Fibroblast of pulmonary artery (primary cell): ENCODE measurements at regions not wholly inside any gene's neighbourhood (a gene's known extent, or its start where the extent isn't known, plus 50 kb on each side); places are given as distances from the start of the nearest gene placed in this dataset.

Experiments
- DNase-seq: peaks from one replicate; pipeline ENCODE4 v3.0.0-alpha.2; 2010; ENCODE audit warnings: low read depth
- H3K4me3 ChIP-seq: replicated peaks from 2 replicates; pipeline ENCODE4 v1.5.1; 2011; ENCODE audit warnings: low read depth, mild to moderate bottlenecking, control low read depth, low read length, moderate library complexity
- TF ChIP-seq, protein P1 (sequence below): IDR thresholded peaks from 2 replicates; pipeline ENCODE4 v1.5.1; 2011; ENCODE audit warnings: mild to moderate bottlenecking, control low read depth, low read length, inconsistent platforms; ENCODE audit errors: missing control alignments

DNA sequence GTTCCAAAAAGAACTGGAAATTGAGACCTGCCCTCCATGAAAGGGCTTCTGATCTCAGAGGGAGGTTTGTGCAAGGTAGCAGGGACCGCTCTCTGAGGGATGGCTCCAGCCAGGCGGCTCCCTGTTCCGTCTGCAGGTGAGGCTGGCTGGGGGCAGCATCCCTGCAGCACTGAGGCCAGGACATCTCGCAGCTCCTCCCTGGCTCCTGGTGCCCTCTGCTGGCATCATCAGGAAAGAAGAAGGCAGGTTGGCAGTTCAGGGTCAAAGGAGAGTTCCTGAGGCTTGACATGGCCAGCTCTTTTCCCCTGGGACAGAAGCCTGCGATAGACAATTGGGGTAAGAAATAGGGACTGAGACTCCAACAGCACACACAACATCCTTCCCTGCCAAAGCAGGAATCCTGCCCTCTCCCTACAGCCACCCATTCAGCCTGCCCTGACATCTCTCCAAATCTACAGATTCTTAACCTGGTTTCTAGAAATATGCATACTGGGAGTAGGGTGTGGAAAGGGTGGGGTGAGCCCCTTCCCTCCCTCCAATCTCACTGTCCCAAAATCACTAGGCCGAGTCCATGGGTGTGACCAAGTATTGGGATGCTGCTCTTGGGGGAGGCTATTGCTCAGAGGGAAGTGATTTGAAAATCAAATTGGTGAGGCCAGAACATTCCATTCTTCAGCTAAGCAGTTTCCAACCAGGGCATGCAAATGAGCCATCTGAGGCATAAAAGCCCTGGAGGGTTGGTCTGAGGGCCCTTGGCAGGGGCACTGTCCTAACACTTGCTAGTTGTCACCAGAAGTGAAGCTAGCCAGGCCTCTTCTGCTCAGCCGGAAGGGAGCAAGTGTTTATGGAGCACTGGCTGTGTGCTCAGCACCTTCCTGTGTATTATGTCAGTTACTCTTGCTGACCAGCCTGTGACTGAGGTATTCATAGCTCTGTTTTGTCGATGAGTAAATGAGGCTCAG, 185.4 kb downstream of the TFCP2L1 start:
- TF ChIP-seq, protein P1, sequence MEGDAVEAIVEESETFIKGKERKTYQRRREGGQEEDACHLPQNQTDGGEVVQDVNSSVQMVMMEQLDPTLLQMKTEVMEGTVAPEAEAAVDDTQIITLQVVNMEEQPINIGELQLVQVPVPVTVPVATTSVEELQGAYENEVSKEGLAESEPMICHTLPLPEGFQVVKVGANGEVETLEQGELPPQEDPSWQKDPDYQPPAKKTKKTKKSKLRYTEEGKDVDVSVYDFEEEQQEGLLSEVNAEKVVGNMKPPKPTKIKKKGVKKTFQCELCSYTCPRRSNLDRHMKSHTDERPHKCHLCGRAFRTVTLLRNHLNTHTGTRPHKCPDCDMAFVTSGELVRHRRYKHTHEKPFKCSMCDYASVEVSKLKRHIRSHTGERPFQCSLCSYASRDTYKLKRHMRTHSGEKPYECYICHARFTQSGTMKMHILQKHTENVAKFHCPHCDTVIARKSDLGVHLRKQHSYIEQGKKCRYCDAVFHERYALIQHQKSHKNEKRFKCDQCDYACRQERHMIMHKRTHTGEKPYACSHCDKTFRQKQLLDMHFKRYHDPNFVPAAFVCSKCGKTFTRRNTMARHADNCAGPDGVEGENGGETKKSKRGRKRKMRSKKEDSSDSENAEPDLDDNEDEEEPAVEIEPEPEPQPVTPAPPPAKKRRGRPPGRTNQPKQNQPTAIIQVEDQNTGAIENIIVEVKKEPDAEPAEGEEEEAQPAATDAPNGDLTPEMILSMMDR = peak; percentile 40
- H3K4me3 ChIP-seq = no peak overlapping the region
- no peak for DNase-seq

DNA sequence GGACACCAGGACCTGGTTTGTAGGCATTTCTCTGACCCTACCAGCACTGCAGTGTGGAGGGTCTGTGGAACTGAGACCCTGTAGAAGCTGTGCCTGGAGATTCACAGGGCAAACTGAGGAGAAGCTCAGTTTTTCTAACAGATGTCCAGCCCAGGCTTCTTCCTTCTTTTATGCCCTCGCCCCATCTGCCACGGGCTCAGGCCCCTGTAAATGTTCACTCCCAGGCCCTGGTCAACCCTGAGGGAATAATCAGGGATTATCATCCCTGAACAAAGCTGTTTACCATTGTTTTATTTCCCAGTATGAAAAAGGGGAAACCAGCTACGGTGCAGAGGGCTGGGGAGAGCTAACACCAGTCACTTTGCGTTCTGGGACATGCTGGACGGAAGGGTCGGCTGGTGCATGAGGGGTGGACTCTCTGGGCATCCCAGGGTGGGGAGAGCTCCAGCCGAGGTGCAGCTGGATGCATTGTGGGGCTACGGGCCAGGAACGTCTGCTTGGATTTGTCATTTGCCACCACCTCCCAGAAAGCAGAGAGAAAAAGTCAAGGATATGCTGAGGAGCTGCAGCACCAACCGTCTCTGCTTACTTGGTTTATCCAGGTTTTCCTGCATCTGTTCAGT, 183.8 kb downstream of the TFCP2L1 start:
- no peak for DNase-seq
- H3K4me3 ChIP-seq = no peak overlapping the region
- TF ChIP-seq, protein P1 = no peak

DNA sequence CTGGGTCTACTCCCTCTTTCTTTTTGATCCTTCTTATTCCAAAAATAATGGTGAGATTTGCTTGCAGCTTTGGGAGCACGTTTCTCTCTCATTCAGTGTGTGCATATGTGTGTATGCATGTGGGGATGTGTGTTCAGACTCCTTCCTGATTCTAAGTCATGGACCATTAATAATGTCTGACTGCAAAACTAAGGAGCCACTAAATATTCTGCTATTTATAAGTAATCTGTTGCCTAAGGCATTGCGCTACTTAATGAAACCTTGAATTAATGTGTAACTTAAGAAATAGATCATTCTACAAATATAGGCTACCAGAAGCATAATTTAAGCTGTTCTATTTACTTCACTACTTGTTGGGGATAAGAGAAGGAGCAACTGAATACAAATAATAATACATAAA, 182.1 kb downstream of the TFCP2L1 start:
- TF ChIP-seq, protein P1 = no peak
- H3K4me3 ChIP-seq = no peak overlapping the region
- no peak for DNase-seq

DNA sequence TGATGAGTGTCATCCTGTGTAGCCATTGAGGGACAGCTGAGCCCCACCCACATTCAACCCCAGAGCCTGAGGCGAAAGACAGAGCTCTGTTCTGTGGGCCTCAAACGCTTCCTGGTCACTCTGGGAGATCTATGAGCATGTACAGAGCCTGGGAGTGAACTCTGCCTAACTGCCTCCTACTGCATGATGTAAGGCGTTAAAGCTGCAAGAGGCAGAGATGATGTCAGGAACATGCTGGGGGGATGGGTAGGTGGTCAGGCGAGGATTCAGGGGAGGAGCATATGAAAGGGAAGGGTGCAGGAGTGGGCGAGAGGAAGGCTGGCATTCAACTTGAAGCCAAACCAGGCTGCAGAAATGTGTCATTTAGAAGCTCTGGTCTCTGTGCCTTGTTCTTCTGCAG, 181.0 kb downstream of the TFCP2L1 start:
- no peak overlapping the region for H3K4me3 ChIP-seq
- no peak for DNase-seq
- TF ChIP-seq, protein P1 = no peak

DNA sequence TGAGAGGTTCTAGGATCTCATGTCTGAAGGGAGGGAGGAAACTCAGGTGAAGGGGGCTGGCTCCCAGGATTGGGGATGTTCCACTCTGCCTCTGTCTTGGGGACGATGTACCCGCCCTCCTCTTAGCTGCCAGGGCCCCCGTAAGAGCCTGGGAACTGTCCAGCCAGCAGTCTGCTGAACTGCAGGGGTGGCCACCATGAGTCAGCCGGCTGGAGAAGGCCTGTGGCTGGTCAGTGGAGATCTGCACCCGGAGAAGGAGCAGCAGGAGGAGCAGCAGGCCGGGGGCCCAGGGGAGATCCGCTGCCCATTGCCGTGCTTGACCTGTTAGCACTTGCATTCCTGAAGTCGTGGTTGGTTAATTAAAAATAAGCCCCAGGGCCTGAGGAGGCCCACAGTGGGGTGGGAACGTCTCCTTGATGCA, 180.3 kb downstream of the TFCP2L1 start:
- TF ChIP-seq, protein P1 = no peak
- no peak overlapping the region for H3K4me3 ChIP-seq
- peak; percentile 28 for DNase-seq

DNA sequence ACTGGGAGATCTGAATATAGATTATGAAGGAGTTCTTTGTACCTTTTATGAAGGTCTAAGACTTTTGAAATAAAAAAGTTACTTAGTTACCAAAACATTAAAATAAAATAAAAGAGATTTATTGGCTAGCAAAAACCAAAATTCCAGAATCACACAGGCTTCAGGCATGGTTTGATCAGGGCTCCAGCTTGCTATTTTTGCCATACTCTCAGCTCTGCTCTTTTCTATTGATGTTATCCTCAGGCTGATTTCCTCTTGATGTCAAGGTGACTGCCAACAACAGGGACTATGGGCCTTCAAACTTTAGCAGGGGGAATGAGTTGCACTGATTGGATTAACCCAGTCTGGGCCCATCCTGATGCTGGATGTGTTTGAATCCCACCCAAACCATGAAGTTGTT, 174.1 kb downstream of the TFCP2L1 start:
- DNase-seq = no peak
- H3K4me3 ChIP-seq = no peak overlapping the region
- TF ChIP-seq, protein P1 = no peak
